ENCODE measurements at regions not wholly inside any gene's neighbourhood (a gene's known extent, or its start where the extent isn't known, plus 50 kb on each side); places are given as distances from the start of the nearest gene placed in this dataset.
"Not testable (repeated sequence)": the region's sequence is repeated elsewhere in the genome, so short reads cannot be mapped to it uniquely, and the experiment has no call there.

- TF ChIP-seq, protein P1, sequence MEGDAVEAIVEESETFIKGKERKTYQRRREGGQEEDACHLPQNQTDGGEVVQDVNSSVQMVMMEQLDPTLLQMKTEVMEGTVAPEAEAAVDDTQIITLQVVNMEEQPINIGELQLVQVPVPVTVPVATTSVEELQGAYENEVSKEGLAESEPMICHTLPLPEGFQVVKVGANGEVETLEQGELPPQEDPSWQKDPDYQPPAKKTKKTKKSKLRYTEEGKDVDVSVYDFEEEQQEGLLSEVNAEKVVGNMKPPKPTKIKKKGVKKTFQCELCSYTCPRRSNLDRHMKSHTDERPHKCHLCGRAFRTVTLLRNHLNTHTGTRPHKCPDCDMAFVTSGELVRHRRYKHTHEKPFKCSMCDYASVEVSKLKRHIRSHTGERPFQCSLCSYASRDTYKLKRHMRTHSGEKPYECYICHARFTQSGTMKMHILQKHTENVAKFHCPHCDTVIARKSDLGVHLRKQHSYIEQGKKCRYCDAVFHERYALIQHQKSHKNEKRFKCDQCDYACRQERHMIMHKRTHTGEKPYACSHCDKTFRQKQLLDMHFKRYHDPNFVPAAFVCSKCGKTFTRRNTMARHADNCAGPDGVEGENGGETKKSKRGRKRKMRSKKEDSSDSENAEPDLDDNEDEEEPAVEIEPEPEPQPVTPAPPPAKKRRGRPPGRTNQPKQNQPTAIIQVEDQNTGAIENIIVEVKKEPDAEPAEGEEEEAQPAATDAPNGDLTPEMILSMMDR (IDR thresholded peaks at IDR 0.05) = not testable (repeated sequence)
- TF ChIP-seq TP53 (CRISPR knock-in tag; IDR thresholded peaks at IDR 0.05); ZBTB21 (CRISPR knock-in tag; IDR thresholded peaks at IDR 0.05; ENCODE audit: borderline replicate concordance); CBFB (CRISPR knock-in tag; IDR thresholded peaks at IDR 0.05; ENCODE audit: low read depth); ESRRA (CRISPR knock-in tag; IDR thresholded peaks at IDR 0.05; ENCODE audit: borderline replicate concordance); ZNF423 (CRISPR knock-in tag; IDR thresholded peaks at IDR 0.05); USF1 (CRISPR knock-in tag; IDR thresholded peaks at IDR 0.05); SP1 (CRISPR knock-in tag; conservative IDR thresholded peaks at IDR 0.05): not testable (repeated sequence)
- TF ChIP-seq, protein P2, sequence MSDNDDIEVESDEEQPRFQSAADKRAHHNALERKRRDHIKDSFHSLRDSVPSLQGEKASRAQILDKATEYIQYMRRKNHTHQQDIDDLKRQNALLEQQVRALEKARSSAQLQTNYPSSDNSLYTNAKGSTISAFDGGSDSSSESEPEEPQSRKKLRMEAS (CRISPR knock-in tag; IDR thresholded peaks at IDR 0.05) = not testable (repeated sequence)
- TF ChIP-seq, protein P3, sequence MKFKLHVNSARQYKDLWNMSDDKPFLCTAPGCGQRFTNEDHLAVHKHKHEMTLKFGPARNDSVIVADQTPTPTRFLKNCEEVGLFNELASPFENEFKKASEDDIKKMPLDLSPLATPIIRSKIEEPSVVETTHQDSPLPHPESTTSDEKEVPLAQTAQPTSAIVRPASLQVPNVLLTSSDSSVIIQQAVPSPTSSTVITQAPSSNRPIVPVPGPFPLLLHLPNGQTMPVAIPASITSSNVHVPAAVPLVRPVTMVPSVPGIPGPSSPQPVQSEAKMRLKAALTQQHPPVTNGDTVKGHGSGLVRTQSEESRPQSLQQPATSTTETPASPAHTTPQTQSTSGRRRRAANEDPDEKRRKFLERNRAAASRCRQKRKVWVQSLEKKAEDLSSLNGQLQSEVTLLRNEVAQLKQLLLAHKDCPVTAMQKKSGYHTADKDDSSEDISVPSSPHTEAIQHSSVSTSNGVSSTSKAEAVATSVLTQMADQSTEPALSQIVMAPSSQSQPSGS (CRISPR knock-in tag; IDR thresholded peaks at IDR 0.05; ENCODE audit: borderline replicate concordance, low read depth) = not testable (repeated sequence)
Measured at GRCh38 chr1:112827391-112827790, 112.3 kb upstream of the PPM1J start.

Data from WTC11 (cell line).